ENCODE measurements at regions not wholly inside any gene's neighbourhood (a gene's known extent, or its start where the extent isn't known, plus 50 kb on each side); places are given as distances from the start of the nearest gene placed in this dataset.
"Not testable (repeated sequence)": the region's sequence is repeated elsewhere in the genome, so short reads cannot be mapped to it uniquely, and the experiment has no call there.

DNA sequence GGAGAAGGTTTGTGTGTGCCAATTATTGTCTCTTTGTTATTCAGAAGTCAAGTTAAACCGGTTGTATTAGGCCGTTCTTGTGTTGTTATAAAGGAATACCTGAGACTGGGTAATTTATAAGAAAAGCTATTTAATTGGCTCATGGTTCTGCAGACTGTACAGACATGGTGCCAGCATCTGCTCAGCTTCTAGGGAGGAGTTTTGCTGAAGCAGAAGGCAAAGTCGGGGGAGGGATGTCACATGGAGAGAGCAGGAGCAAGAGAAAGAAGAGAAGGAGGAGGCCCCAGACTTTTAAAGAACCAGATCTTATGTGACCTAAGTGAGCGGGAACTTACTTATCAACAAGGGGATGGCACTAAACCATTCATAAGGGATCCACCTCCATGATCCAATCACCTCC lies 349.3 kb upstream of the PCDH18 start:
- CTCF ChIA-PET, result interaction anchor here (0.6 kb wide), 1 partner anchor 1007 kb away, joined by 5 read pairs; no protein-coding TSS in a partner anchor

DNA sequence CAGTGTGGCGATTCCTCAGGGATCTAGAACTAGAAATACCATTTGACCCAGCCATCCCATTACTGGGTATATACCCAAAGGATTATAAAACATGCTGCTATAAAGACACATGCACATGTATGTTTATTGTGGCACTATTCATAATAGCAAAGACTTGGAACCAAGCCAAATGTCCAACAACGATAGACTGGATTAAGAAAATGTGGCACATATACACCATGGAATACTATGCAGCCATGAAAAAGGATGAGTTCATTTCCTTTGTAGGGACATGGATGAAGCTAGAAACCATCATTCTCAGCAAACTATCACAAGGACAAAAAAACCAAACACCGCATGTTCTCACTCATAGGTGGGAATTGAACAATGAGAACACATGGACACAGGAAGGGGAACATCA lies 335.8 kb upstream of the PCDH18 start:
- H3K27ac ChIP-seq; POLR2A ChIA-PET (ENCODE audit: low non-redundant PET); DNase-seq (ENCODE audit: low spot score); CTCF ChIA-PET: not testable (repeated sequence)

More for the DNA sequence above, 349.3 kb upstream of the PCDH18 start:
- H3K27ac ChIP-seq, result no peak overlapping the region
- TF ChIP-seq, protein P1, sequence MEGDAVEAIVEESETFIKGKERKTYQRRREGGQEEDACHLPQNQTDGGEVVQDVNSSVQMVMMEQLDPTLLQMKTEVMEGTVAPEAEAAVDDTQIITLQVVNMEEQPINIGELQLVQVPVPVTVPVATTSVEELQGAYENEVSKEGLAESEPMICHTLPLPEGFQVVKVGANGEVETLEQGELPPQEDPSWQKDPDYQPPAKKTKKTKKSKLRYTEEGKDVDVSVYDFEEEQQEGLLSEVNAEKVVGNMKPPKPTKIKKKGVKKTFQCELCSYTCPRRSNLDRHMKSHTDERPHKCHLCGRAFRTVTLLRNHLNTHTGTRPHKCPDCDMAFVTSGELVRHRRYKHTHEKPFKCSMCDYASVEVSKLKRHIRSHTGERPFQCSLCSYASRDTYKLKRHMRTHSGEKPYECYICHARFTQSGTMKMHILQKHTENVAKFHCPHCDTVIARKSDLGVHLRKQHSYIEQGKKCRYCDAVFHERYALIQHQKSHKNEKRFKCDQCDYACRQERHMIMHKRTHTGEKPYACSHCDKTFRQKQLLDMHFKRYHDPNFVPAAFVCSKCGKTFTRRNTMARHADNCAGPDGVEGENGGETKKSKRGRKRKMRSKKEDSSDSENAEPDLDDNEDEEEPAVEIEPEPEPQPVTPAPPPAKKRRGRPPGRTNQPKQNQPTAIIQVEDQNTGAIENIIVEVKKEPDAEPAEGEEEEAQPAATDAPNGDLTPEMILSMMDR (conservative IDR thresholded peaks at IDR 0.05; ENCODE audit: low read depth), result no peak
- POLR2A ChIA-PET (ENCODE audit: low non-redundant PET), result no interaction called here
- DNase-seq (ENCODE audit: low spot score), result no peak

- no peak for DNase-seq (ENCODE audit: low spot score)
- TF ChIP-seq, protein P1 (conservative IDR thresholded peaks at IDR 0.05; ENCODE audit: low read depth), result no peak
- CTCF ChIA-PET, result no interaction called here
- H3K27ac ChIP-seq, result no peak overlapping the region
- POLR2A ChIA-PET (ENCODE audit: low non-redundant PET), result no interaction called here
Measured at GRCh38 chr4:137866671-137867070, 334.4 kb upstream of the PCDH18 start.

- ChIA-PET POLR2A (ENCODE audit: low non-redundant PET) (no interaction called here), CTCF (no interaction called here)
- peak; percentile 18 for DNase-seq (ENCODE audit: low spot score)
Measured at GRCh38 chr4:137861682-137862081, 329.4 kb upstream of the PCDH18 start.

GRCh38 chr4:137853424-137853823 lies 321.1 kb upstream of the PCDH18 start:
- H3K27ac ChIP-seq, result no peak overlapping the region
- TF ChIP-seq, protein P1 (conservative IDR thresholded peaks at IDR 0.05; ENCODE audit: low read depth), result no peak
- CTCF ChIA-PET, result interaction anchor here (0.6 kb wide), 2 partner anchors 12 to 251 kb away, joined by 3 to 4 read pairs; no protein-coding TSS in a partner anchor
- no peak for DNase-seq (ENCODE audit: low spot score)
- POLR2A ChIA-PET (ENCODE audit: low non-redundant PET), result no interaction called here

More at GRCh38 chr4:137861682-137862081, 329.4 kb upstream of the PCDH18 start:
- no peak overlapping the region for H3K27ac ChIP-seq
- TF ChIP-seq, protein P1 (conservative IDR thresholded peaks at IDR 0.05; ENCODE audit: low read depth), result peak; percentile 43; the same call in 1 of the 2 replicates

- no peak overlapping the region for H3K27ac ChIP-seq
- ChIA-PET CTCF (no interaction called here), POLR2A (ENCODE audit: low non-redundant PET) (no interaction called here)
- DNase-seq (ENCODE audit: low spot score), result no peak
- TF ChIP-seq, protein P1 (conservative IDR thresholded peaks at IDR 0.05; ENCODE audit: low read depth), result no peak
Measured at GRCh38 chr4:137852326-137852725, 320.0 kb upstream of the PCDH18 start.

GRCh38 chr4:137851435-137851834 lies 319.1 kb upstream of the PCDH18 start:
- TF ChIP-seq, protein P1 (conservative IDR thresholded peaks at IDR 0.05; ENCODE audit: low read depth), result no peak
- H3K27ac ChIP-seq, result no peak overlapping the region
- DNase-seq (ENCODE audit: low spot score), result no peak
- POLR2A ChIA-PET (ENCODE audit: low non-redundant PET), result no interaction called here
- CTCF ChIA-PET, result no interaction called here

GRCh38 chr4:137827945-137828344 lies 295.7 kb upstream of the PCDH18 start:
- DNase-seq (ENCODE audit: low spot score); H3K27ac ChIP-seq; POLR2A ChIA-PET (ENCODE audit: low non-redundant PET); CTCF ChIA-PET: not testable (repeated sequence)
